A673 (cell line): ENCODE measurements at regions not wholly inside any gene's neighbourhood (a gene's known extent, or its start where the extent isn't known, plus 50 kb on each side); places are given as distances from the start of the nearest gene placed in this dataset.

Experiments used
- BruUV-seq: library from RNA; stranded (reverse); fragments of 400-500 nt; replicated peaks from 2 replicates; lab custom pipeline; 2021; lab: Mats Ljungman, UMichigan
- CTCF ChIA-PET: fragments of 300-600 bp; sonication (Branson Sonifier 250); formaldehyde crosslinking; loops from one replicate; lab custom pipeline; 2022; ENCODE audit warnings: antibody characterized with exemption; lab: Charles Lee
- POLR2A ChIA-PET: fragments of 300-600 bp; sonication (Branson Sonifier 250); formaldehyde crosslinking; loops from one replicate; lab custom pipeline; 2022; ENCODE audit warnings: antibody characterized with exemption; ENCODE audit not compliant: low non-redundant PET; lab: Charles Lee
- DNase-seq: peaks from one replicate; pipeline ENCODE4 v3.0.0-alpha.2; 2015; ENCODE audit warnings: low spot score
- H3K27ac ChIP-seq: fragments of 200-600 bp; sonication (generic); 2 replicates; pipeline ENCODE4 v1.5.1; 2016; ENCODE audit warnings: mixed run types, low read depth, mild to moderate bottlenecking, mixed read lengths, antibody characterized with exemption, low read length; ENCODE audit not compliant: poor library complexity, severe bottlenecking
- H3K27me3 ChIP-seq: fragments of 200-600 bp; sonication (generic); replicated peaks from 2 replicates; pipeline ENCODE4 v1.6.1; 2017; ENCODE audit warnings: mixed run types, low read depth, mild to moderate bottlenecking, mixed read lengths, antibody characterized with exemption, low read length; ENCODE audit not compliant: insufficient read depth, poor library complexity
- H3K36me3 ChIP-seq: fragments of 200-600 bp; sonication (generic); 2 replicates; pipeline ENCODE4 v1.6.1; 2016; ENCODE audit warnings: mixed run types, mild to moderate bottlenecking, mixed read lengths, antibody characterized with exemption, low read length; ENCODE audit not compliant: insufficient read depth, poor library complexity, severe bottlenecking
- H3K4me1 ChIP-seq: fragments of 200-600 bp; sonication (generic); 2 replicates; pipeline ENCODE4 v1.6.1; 2017; ENCODE audit warnings: mixed run types, mild to moderate bottlenecking, mixed read lengths, antibody characterized with exemption, low read length; ENCODE audit not compliant: insufficient read depth, poor library complexity, severe bottlenecking
- H3K4me3 ChIP-seq: fragments of 200-600 bp; sonication (generic); 2 replicates; pipeline ENCODE4 v1.5.1; 2016; ENCODE audit warnings: low read depth, mixed run types, mild to moderate bottlenecking, mixed read lengths, low read length; ENCODE audit not compliant: poor library complexity, severe bottlenecking
- H3K9me3 ChIP-seq: fragments of 200-600 bp; sonication (generic); 2 replicates; pipeline ENCODE4 v1.6.1; 2016; ENCODE audit warnings: mixed run types, low read depth, mild to moderate bottlenecking, mixed read lengths, antibody characterized with exemption, low read length; ENCODE audit not compliant: poor library complexity, severe bottlenecking
- CTCF ChIP-seq: fragments of 300-800, 200-600 bp; sonication (generic); conservative IDR thresholded peaks from 2 replicates; pipeline ENCODE4 v1.5.1; 2017; ENCODE audit warnings: low read depth, mild to moderate bottlenecking, antibody characterized with exemption, low read length, moderate library complexity, mixed read lengths
- EZH2 ChIP-seq: fragments of 200-600 bp; sonication (generic); IDR thresholded peaks from 2 replicates; pipeline ENCODE4 v1.6.1; 2017; ENCODE audit warnings: borderline replicate concordance, low read depth, mild to moderate bottlenecking, mixed read lengths, antibody characterized with exemption, low read length; ENCODE audit not compliant: poor library complexity, severe bottlenecking
- intact Hi-C: fragments of 100-400 bp; cut with micrococcal nuclease; formaldehyde crosslinking; loops from one replicate; pipeline ENCODE4 v1.10.0; 2022; ENCODE audit not compliant: unreplicated experiment

GRCh38 chr5:67720162-67720772 lies 495.3 kb upstream of the PIK3R1 start:
- Histone ChIP-seq H3K4me3 (no peak overlapping the region), H3K36me3 (no peaks in the 10 kb centered on the region), H3K27ac (no peak overlapping the region), H3K9me3 (no peaks in the 10 kb centered on the region), H3K27me3 (no peaks in the 10 kb centered on the region), H3K4me1 (no peaks in the 10 kb centered on the region)
- CTCF ChIA-PET = no interaction called here
- POLR2A ChIA-PET = no interaction called here
- BruUV-seq = no TSS peak
- TF ChIP-seq EZH2 (no peak), CTCF (no peak)
- no peak for DNase-seq
- intact Hi-C loops = no loop called here

- DNase-seq = no peak
- TF ChIP-seq CTCF (no peak), EZH2 (no peak)
- Histone ChIP-seq H3K4me3 (no peak overlapping the region), H3K27me3 (no peaks in the 10 kb centered on the region), H3K9me3 (peaks cover 14% of the 10 kb centered on the region), H3K36me3 (no peaks in the 10 kb centered on the region), H3K27ac (no peak overlapping the region), H3K4me1 (no peaks in the 10 kb centered on the region)
- intact Hi-C loops = no loop called here
- CTCF ChIA-PET = no interaction called here
- BruUV-seq = no TSS peak
- POLR2A ChIA-PET = interaction anchor here (0.7 kb wide), 1 partner anchor 233 kb away, joined by 3 read pairs; no protein-coding TSS in a partner anchor
Measured at GRCh38 chr5:67702008-67702407, 505.4 kb upstream of the CD180 start.

GRCh38 chr5:67699560-67699959 lies 503.0 kb upstream of the CD180 start:
- H3K4me3 ChIP-seq = no peak overlapping the region
- no peak overlapping the region for H3K27ac ChIP-seq
- no TSS peak for BruUV-seq
- H3K9me3 ChIP-seq = peaks cover 14% of the 10 kb centered on the region
- ChIA-PET CTCF (no interaction called here), POLR2A (no interaction called here)
- H3K36me3 ChIP-seq = no peaks in the 10 kb centered on the region
- DNase-seq = no peak
- no peaks in the 10 kb centered on the region for H3K27me3 ChIP-seq
- TF ChIP-seq EZH2 (no peak), CTCF (no peak)
- H3K4me1 ChIP-seq = no peaks in the 10 kb centered on the region
- intact Hi-C loops = no loop called here
